ENCODE measurements at regions not wholly inside any gene's neighbourhood (a gene's known extent, or its start where the extent isn't known, plus 50 kb on each side); places are given as distances from the start of the nearest gene placed in this dataset.

DNA sequence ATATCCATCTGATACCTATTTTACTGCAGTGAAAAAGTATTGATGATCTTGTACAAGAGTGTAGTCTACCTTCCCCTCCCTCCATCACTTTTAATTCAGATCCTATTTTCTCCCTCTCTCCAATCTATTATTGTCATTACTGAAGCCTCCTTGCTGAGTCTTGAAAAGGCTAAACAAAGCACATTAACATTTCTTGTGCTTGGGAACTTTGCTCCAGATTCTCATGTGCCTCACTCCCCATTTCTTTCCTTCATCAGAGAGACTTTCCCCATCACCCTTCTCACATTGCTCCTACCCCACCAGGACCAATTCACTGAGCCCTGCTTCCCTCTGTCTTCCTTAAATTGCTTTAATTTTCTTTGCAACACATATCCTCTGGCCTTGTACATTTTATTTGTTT is 736.2 kb upstream of the GCFC2 start:
- TF ChIP-seq CTCF (IDR thresholded peaks at IDR 0.05; ENCODE audit: insufficient read depth, low read length, poor library complexity, severe bottlenecking) (no peak), EZH2phosphoT487 (conservative IDR thresholded peaks at IDR 0.05; ENCODE audit: low read length) (no peak)
